Head of caudate nucleus (tissue), 42 donors: ENCODE measurements at regions not wholly inside any gene's neighbourhood (a gene's known extent, or its start where the extent isn't known, plus 50 kb on each side); places are given as distances from the start of the nearest gene placed in this dataset.
A peak's percentile ranks its signal among the peaks of the same experiment; 100 is the strongest.

Experiments
- DNase-seq, 42 donors: peaks; one replicate each; pipeline versions ENCODE4 v3.0.0 to v3.0.0-alpha.2; 2020 to 2021; ENCODE audit warnings: mixed read lengths in 7 of 42
- intact Hi-C: fragments of 100-400 bp; cut with DNase I; formaldehyde crosslinking; loops from one replicate; pipeline ENCODE4 v1.15.0; 2022

GRCh38 chr9:73805853-73806458, 654.3 kb downstream of the ANXA1 start:
- no peak for DNase-seq
- intact Hi-C loops, result no loop called here

GRCh38 chr9:73806876-73807275, 655.2 kb downstream of the ANXA1 start:
- intact Hi-C loops, result no loop called here
- DNase-seq, result no peak

GRCh38 chr9:73807952-73808351, 656.3 kb downstream of the ANXA1 start:
- intact Hi-C loops, result no loop called here
- DNase-seq, result no peak

- no peak for DNase-seq
- intact Hi-C loops, result no loop called here
These were observed 659.0 kb downstream of the ANXA1 start for GRCh38 chr9:73810585-73811215.

- DNase-seq, result no peak
- intact Hi-C loops, result no loop called here
These were observed 661.9 kb downstream of the ANXA1 start for GRCh38 chr9:73813546-73813945.

GRCh38 chr9:73816905-73817304, 665.2 kb downstream of the ANXA1 start:
- no peak for DNase-seq
- intact Hi-C loops, result no loop called here

GRCh38 chr9:73824671-73825070, 672.5 kb upstream of the RORB start:
- DNase-seq, result no peak
- intact Hi-C loops, result no loop called here

GRCh38 chr9:73838871-73839270, 658.3 kb upstream of the RORB start:
- intact Hi-C loops, result no loop called here
- no peak for DNase-seq

GRCh38 chr9:73839471-73839870, 657.7 kb upstream of the RORB start:
- DNase-seq, result no peak
- intact Hi-C loops, result no loop called here

GRCh38 chr9:73841018-73841417, 656.1 kb upstream of the RORB start:
- intact Hi-C loops, result no loop called here
- DNase-seq, result no peak

GRCh38 chr9:73844135-73844534, 653.0 kb upstream of the RORB start:
- intact Hi-C loops, result no loop called here

GRCh38 chr9:73845539-73845938, 651.6 kb upstream of the RORB start:
- no peak for DNase-seq
- intact Hi-C loops, result no loop called here

More at GRCh38 chr9:73844135-73844534, 653.0 kb upstream of the RORB start:
- DNase-seq, result no peak

- DNase-seq, result no peak
- intact Hi-C loops, result no loop called here
These were observed 651.0 kb upstream of the RORB start for GRCh38 chr9:73845954-73846690.

- no peak for DNase-seq
These were observed 649.6 kb upstream of the RORB start for GRCh38 chr9:73847536-73847935.

GRCh38 chr9:73853549-73853948, 643.6 kb upstream of the RORB start:
- intact Hi-C loops, result no loop called here

More at GRCh38 chr9:73847536-73847935, 649.6 kb upstream of the RORB start:
- intact Hi-C loops, result no loop called here

GRCh38 chr9:73855206-73855605, 641.9 kb upstream of the RORB start:
- no peak for DNase-seq

More at GRCh38 chr9:73853549-73853948, 643.6 kb upstream of the RORB start:
- DNase-seq, result no peak

GRCh38 chr9:73863924-73864323, 633.2 kb upstream of the RORB start:
- intact Hi-C loops, result no loop called here
- no peak for DNase-seq

More at GRCh38 chr9:73855206-73855605, 641.9 kb upstream of the RORB start:
- intact Hi-C loops, result no loop called here

- intact Hi-C loops, result no loop called here
- DNase-seq, result no peak
These were observed 630.7 kb upstream of the RORB start for GRCh38 chr9:73866451-73866850.

- peak in 1 of 42 donors; percentile 36 for DNase-seq
These were observed 627.9 kb upstream of the RORB start for GRCh38 chr9:73869264-73869663.

GRCh38 chr9:73871636-73872035, 625.5 kb upstream of the RORB start:
- no peak for DNase-seq
- intact Hi-C loops, result no loop called here

More at GRCh38 chr9:73869264-73869663, 627.9 kb upstream of the RORB start:
- intact Hi-C loops, result no loop called here
